ENCODE measurements at regions not wholly inside any gene's neighbourhood (a gene's known extent, or its start where the extent isn't known, plus 50 kb on each side); places are given as distances from the start of the nearest gene placed in this dataset.

- no peak for TF ChIP-seq CTCF (IDR thresholded peaks at IDR 0.05; ENCODE audit: poor library complexity)
- TF ChIP-seq EZH2 (IDR thresholded peaks at IDR 0.05; ENCODE audit: borderline replicate concordance), result no peak
- TF ChIP-seq EZH2phosphoT487 (IDR thresholded peaks at IDR 0.05; ENCODE audit: low read depth, severe bottlenecking, unreplicated experiment), result no peak
These were observed 162.5 kb downstream of the NUFIP1 start for GRCh38 chr13:44826591-44827350.
